ENCODE measurements at regions not wholly inside any gene's neighbourhood (a gene's known extent, or its start where the extent isn't known, plus 50 kb on each side); places are given as distances from the start of the nearest gene placed in this dataset.

- TF ChIP-seq CTCF (IDR thresholded peaks at IDR 0.05), result no peak
Observed at GRCh38 chr5:15037247-15037908, 165.8 kb upstream of the ANKH start (continued).

GRCh38 chr5:15034379-15034778, 162.8 kb upstream of the ANKH start:
- no peak overlapping the region for H3K9ac ChIP-seq
- CTCF ChIA-PET, result interaction anchor here (0.7 kb wide), 1 partner anchor 14 kb away, joined by 3 read pairs; no protein-coding TSS in a partner anchor
- H3F3A ChIP-seq (replicated peaks; ENCODE audit: insufficient read depth), result no peaks in the 10 kb centered on the region
- no peak overlapping the region for H2AFZ ChIP-seq (ENCODE audit: low read depth)
- H3K9me2 ChIP-seq, result 0 out of 2 replicates have a peak, but pooled peaks cover 4% of the 10 kb centered on the region
- no peak overlapping the region for H3K27ac ChIP-seq (ENCODE audit: low read depth in 2 of 2, low read length in 1 of 2)
- H3K4me3 ChIP-seq (ENCODE audit: low read depth in 2 of 2, low read length in 1 of 2), result no peak overlapping the region
- no peak overlapping the region for H3K4me2 ChIP-seq
- H3K79me2 ChIP-seq (ENCODE audit: insufficient read depth), result no peaks in the 10 kb centered on the region
- no peaks in the 10 kb centered on the region for H3K4me1 ChIP-seq (ENCODE audit: control insufficient read depth in 1 of 2, insufficient read depth in 2 of 2, low read depth in 1 of 2, low read length in 1 of 2)
- TF ChIP-seq MEF2A (IDR thresholded peaks at IDR 0.05; ENCODE audit: borderline replicate concordance, low read depth) (no peak), ELF1 (IDR thresholded peaks at IDR 0.05) (no peak), FOSL2 (IDR thresholded peaks at IDR 0.05; ENCODE audit: borderline replicate concordance, low read depth) (no peak), REST (IDR thresholded peaks at IDR 0.05; ENCODE audit: low read depth, low read length) (no peak), GABPA (IDR thresholded peaks at IDR 0.05; ENCODE audit: low read depth) (no peak), TCF12 (IDR thresholded peaks at IDR 0.05) (no peak), YY1 (IDR thresholded peaks at IDR 0.05; ENCODE audit: low read depth) (no peak), EP300 (IDR thresholded peaks at IDR 0.05; ENCODE audit: borderline replicate concordance in 1 of 2, low read depth in 1 of 2, low read length in 1 of 2) (no peak)
- no peaks in the 10 kb centered on the region for H3K36me3 ChIP-seq (replicated peaks in 1 of 2; ENCODE audit: control insufficient read depth in 1 of 2, insufficient read depth in 2 of 2, low read length in 1 of 2)
- no peaks in the 10 kb centered on the region for H4K20me1 ChIP-seq (ENCODE audit: insufficient read depth)
- no peak for DNase-seq
- 45% methylated on average over 5 of the region's 5 CpGs for WGBS (ENCODE audit: low lambda C conversion rate)
- no peaks in the 10 kb centered on the region; the same call in 1 of the 2 replicates for H3K27me3 ChIP-seq (ENCODE audit: insufficient read depth)
- H3K9me3 ChIP-seq, result no peaks in the 10 kb centered on the region
- POLR2A ChIA-PET, result no interaction called here

GRCh38 chr5:15031180-15031579, 159.6 kb upstream of the ANKH start:
- no peak for DNase-seq
- no peak overlapping the region for H3K4me3 ChIP-seq (ENCODE audit: low read depth in 2 of 2, low read length in 1 of 2)
- H3K36me3 ChIP-seq (replicated peaks in 1 of 2; ENCODE audit: control insufficient read depth in 1 of 2, insufficient read depth in 2 of 2, low read length in 1 of 2), result no peaks in the 10 kb centered on the region
- H3F3A ChIP-seq (replicated peaks; ENCODE audit: insufficient read depth), result peaks cover 14% of the 10 kb centered on the region
- H3K27ac ChIP-seq (ENCODE audit: low read depth in 2 of 2, low read length in 1 of 2), result no peak overlapping the region
- ChIA-PET CTCF (interaction anchor here (0.6 to 1.6 kb wide), 3 partner anchors 17 to 1407 kb away, joined by 3 to 5 read pairs (median 4); no protein-coding TSS in a partner anchor), POLR2A (no interaction called here)
- H3K4me1 ChIP-seq (ENCODE audit: control insufficient read depth in 1 of 2, insufficient read depth in 2 of 2, low read depth in 1 of 2, low read length in 1 of 2), result peaks cover 0 to 7% of the 10 kb centered on the region in 2 experiments; a peak in 1 of 4 replicates
- no peak overlapping the region for H3K9ac ChIP-seq
- H3K9me2 ChIP-seq, result 0 out of 2 replicates have a peak, but pooled peaks cover 4% of the 10 kb centered on the region
- H3K27me3 ChIP-seq (ENCODE audit: insufficient read depth), result no peaks in the 10 kb centered on the region; the same call in 1 of the 2 replicates
- no peaks in the 10 kb centered on the region for H3K9me3 ChIP-seq
- H2AFZ ChIP-seq (ENCODE audit: low read depth), result no peak overlapping the region
- H3K79me2 ChIP-seq (ENCODE audit: insufficient read depth), result no peaks in the 10 kb centered on the region
- H4K20me1 ChIP-seq (ENCODE audit: insufficient read depth), result no peaks in the 10 kb centered on the region
- H3K4me2 ChIP-seq, result no peak overlapping the region
- WGBS (ENCODE audit: low lambda C conversion rate), result 42% methylated on average over 1 of the region's 1 CpG
- TF ChIP-seq RAD21 (IDR thresholded peaks at IDR 0.05; ENCODE audit: low read length) (no peak), JUND (IDR thresholded peaks at IDR 0.05) (no peak), SIN3A (IDR thresholded peaks at IDR 0.05; ENCODE audit: borderline replicate concordance, low read depth, low read length) (no peak), IRF3 (IDR thresholded peaks at IDR 0.05; ENCODE audit: low read depth, low read length) (no peak), YY1 (IDR thresholded peaks at IDR 0.05; ENCODE audit: low read depth) (no peak), TEAD4 (IDR thresholded peaks at IDR 0.05; ENCODE audit: borderline replicate concordance, insufficient read depth) (no peak), ZBTB33 (IDR thresholded peaks at IDR 0.05; ENCODE audit: borderline replicate concordance, low read depth) (no peak), RCOR1 (IDR thresholded peaks at IDR 0.05; ENCODE audit: low read length) (no peak)

Data from SK-N-SH (cell line).